HepG2 (cell line): ENCODE measurements at regions not wholly inside any gene's neighbourhood (a gene's known extent, or its start where the extent isn't known, plus 50 kb on each side); places are given as distances from the start of the nearest gene placed in this dataset.
"Not testable (repeated sequence)": the region's sequence is repeated elsewhere in the genome, so short reads cannot be mapped to it uniquely, and the experiment has no call there.

Source experiments
- ATAC-seq: fragments of 200-7000 bp; cut with Tn5 transposase; 3 replicates; pipeline ENCODE4 v1.9.1; 2020; ENCODE audit warnings: mild to moderate bottlenecking, moderate library complexity
- BruUV-seq: library from RNA; stranded (reverse); fragments of 400-500 nt; replicated peaks from 2 replicates; lab custom pipeline; 2021; lab: Mats Ljungman, UMichigan
- CTCF ChIA-PET: fragments of 300-600 bp; formaldehyde crosslinking; extraction: SDS; loops from one replicate; lab custom pipeline; 2021; ENCODE audit warnings: low total read pairs, inconsistent platforms, low intra/inter-chr PET ratio; lab: Yijun Ruan, JAX
- POLR2A ChIA-PET: fragments of 350-600 bp; sonication (Branson Sonifier 250); formaldehyde crosslinking; loops from one replicate; lab custom pipeline; 2020; ENCODE audit warnings: antibody characterized with exemption, inconsistent platforms; lab: Yijun Ruan, JAX
- DNase-seq: peaks from one replicate; pipeline ENCODE4 v3.0.0-alpha.2; 2015; ENCODE audit warnings: low spot score
- FAIRE-seq: peaks from 3 replicates; lab custom pipeline; 2011; peaks lifted over from hg19 to GRCh38; lab: Jason Lieb, UNC
- H2AFZ ChIP-seq: one replicate; pipeline ENCODE4 v1.6.1; 2011; ENCODE audit warnings: low read length, inconsistent platforms
- H3K27ac ChIP-seq: fragments of 300-600 bp; 3 replicates; pipeline ENCODE4 v1.8.0; 2011; ENCODE audit warnings: mixed run types, mild to moderate bottlenecking, mixed read lengths, low read length, inconsistent platforms; ENCODE audit not compliant: insufficient read depth; ENCODE audit errors: extremely low read length
- H3K27me3 ChIP-seq, 2 experiments: fragments of 200-600 bp in 1 of 2; 2 replicates in 1 of 2; 3 replicates in 1 of 2; pipeline versions ENCODE4 v1.6.0 to v1.8.0; 2011; ENCODE audit warnings: low read length in 2 of 2, mild to moderate bottlenecking in 2 of 2, moderate library complexity in 2 of 2, inconsistent platforms in 1 of 2; ENCODE audit not compliant: insufficient read depth in 2 of 2, control insufficient read depth in 1 of 2
- H3K36me3 ChIP-seq, 2 experiments: fragments of 200-600 bp in 1 of 2; replicated peaks in 1 of 2; 2 replicates in 1 of 2; 3 replicates in 1 of 2; pipeline versions ENCODE4 v1.5.1 to v1.8.0; 2011; ENCODE audit warnings: low read length in 2 of 2, inconsistent platforms in 1 of 2; ENCODE audit not compliant: insufficient read depth in 2 of 2, control insufficient read depth in 1 of 2
- H3K4me1 ChIP-seq: 2 replicates; pipeline ENCODE4 v1.5.1; 2012; ENCODE audit warnings: low read length, inconsistent platforms; ENCODE audit not compliant: insufficient read depth
- H3K4me2 ChIP-seq: 2 replicates; pipeline ENCODE4 v1.6.0; 2011; ENCODE audit warnings: low read depth, low read length, inconsistent platforms
- H3K4me3 ChIP-seq, 3 experiments: fragments of 200-600 bp in 1 of 3; sonication (generic), shearing (Covaris generic) in 1 of 3; replicated peaks in 1 of 3; 2 replicates each; pipeline ENCODE4 v1.5.1; 2011 to 2016; ENCODE audit warnings: low read length in 3 of 3, inconsistent platforms in 2 of 3, low read depth in 2 of 3, mild to moderate bottlenecking in 2 of 3, control low read depth in 1 of 3, mixed read lengths in 1 of 3; ENCODE audit not compliant: insufficient read depth in 1 of 3
- H3K79me2 ChIP-seq: one replicate; pipeline ENCODE4 v1.6.1; 2011; ENCODE audit warnings: low read length, inconsistent platforms; ENCODE audit not compliant: insufficient read depth
- H3K9ac ChIP-seq: 2 replicates; pipeline ENCODE4 v1.6.0; 2011; ENCODE audit warnings: mild to moderate bottlenecking, low read depth, low read length, inconsistent platforms; ENCODE audit not compliant: insufficient read depth
- H3K9me3 ChIP-seq: 2 replicates; pipeline ENCODE4 v1.5.1; 2012; ENCODE audit warnings: mild to moderate bottlenecking, low read length
- H4K20me1 ChIP-seq: 2 replicates; pipeline ENCODE4 v1.6.0; 2011; ENCODE audit warnings: inconsistent platforms, mild to moderate bottlenecking, low read length, moderate library complexity; ENCODE audit not compliant: insufficient read depth
- E2F2 ChIP-seq: sonication (generic); formaldehyde crosslinking; IDR thresholded peaks from 2 replicates; pipeline ENCODE4 v1.4.0; 2020; ENCODE audit warnings: missing genetic modification reagents, borderline replicate concordance
- FOXA3 ChIP-seq: IDR thresholded peaks from 2 replicates; pipeline ENCODE4 v1.6.1; 2016; ENCODE audit warnings: missing genetic modification reagents, missing compliant biosample characterization
- GATA4 ChIP-seq: sonication (generic); IDR thresholded peaks from 2 replicates; pipeline ENCODE4 v1.6.1; 2016; ENCODE audit warnings: antibody characterized with exemption, low read depth, borderline replicate concordance
- MAFF ChIP-seq: IDR thresholded peaks from 2 replicates; pipeline ENCODE4 v1.6.1; 2011; ENCODE audit warnings: low read depth, low read length, improper control_type of control experiment
- MYC ChIP-seq: sonication (generic); formaldehyde crosslinking; IDR thresholded peaks from 2 replicates; pipeline ENCODE4 v1.9.0; 2021; ENCODE audit warnings: missing genetic modification reagents, borderline replicate concordance
- NFYC ChIP-seq: IDR thresholded peaks from 2 replicates; pipeline ENCODE4 v1.6.1; 2016; ENCODE audit warnings: missing genetic modification reagents, missing compliant biosample characterization
- PCBP2 ChIP-seq: fragments of 200-400 bp; formaldehyde crosslinking; optimal IDR thresholded peaks from 2 replicates; pipeline ENCODE3; 2018; ENCODE audit warnings: low read length, low read depth; ENCODE audit not compliant: poor library complexity, severe bottlenecking
- RBM39 ChIP-seq: fragments of 200-400 bp; formaldehyde crosslinking; IDR thresholded peaks from one replicate; pipeline ENCODE4 v1.6.1; 2018; ENCODE audit warnings: antibody characterized with exemption, mild to moderate bottlenecking, low read depth, low read length; ENCODE audit not compliant: poor library complexity, severe bottlenecking
- RFX1 ChIP-seq: fragments of 450-650 bp; IDR thresholded peaks from 2 replicates; pipeline ENCODE4 v1.6.1; 2017
- TRIM22 ChIP-seq: fragments of 450-650 bp; IDR thresholded peaks from 2 replicates; pipeline ENCODE4 v1.6.1; 2017
- ZNF18 ChIP-seq: sonication (generic); formaldehyde crosslinking; IDR thresholded peaks from 2 replicates; pipeline ENCODE4 v1.8.0; 2022; ENCODE audit warnings: mild to moderate bottlenecking, missing genetic modification reagents; ENCODE audit not compliant: insufficient replicate concordance
- ZNF383 ChIP-seq: sonication (generic); formaldehyde crosslinking; IDR thresholded peaks from 2 replicates; pipeline ENCODE4 v1.4.0; 2020; ENCODE audit warnings: missing genetic modification reagents, mild to moderate bottlenecking, borderline replicate concordance
- ZNF703 ChIP-seq: sonication (generic); formaldehyde crosslinking; IDR thresholded peaks from 2 replicates; pipeline ENCODE4 v1.5.1; 2020; ENCODE audit warnings: missing genetic modification reagents, mild to moderate bottlenecking, moderate library complexity, borderline replicate concordance
- ZNF747 ChIP-seq: sonication (generic); formaldehyde crosslinking; IDR thresholded peaks from 2 replicates; pipeline ENCODE4 v1.8.1; 2023; ENCODE audit warnings: missing genetic modification reagents, mild to moderate bottlenecking, borderline replicate concordance
- WGBS: methylation state at CpG from one replicate; pipeline ENCODE4 v1.1.6; 2017; ENCODE audit warnings: low lambda C conversion rate; 5-methylcytosine and 5-hydroxymethylcytosine counted together
- in situ Hi-C: cut with HindIII; loops from 2 replicates; pipeline ENCODE4 v1.10.0; 2017; ENCODE audit warnings: low pct_unique_long_range_greater_than_20kb; ENCODE audit not compliant: extremely low pct_ligation_motif_present
- intact Hi-C: fragments of 100-400 bp; cut with micrococcal nuclease; formaldehyde crosslinking; loops from one replicate; pipeline ENCODE4 v1.10.0; 2022; ENCODE audit not compliant: unreplicated experiment

GRCh38 chr10:130354976-130355795 lies 219.0 kb downstream of the GLRX3 start:
- BruUV-seq = no TSS peak
- no peak for DNase-seq
- intact Hi-C loops = no loop called here
- H3K27me3 ChIP-seq = peaks cover 0 to 4% of the 10 kb centered on the region in 2 experiments; a peak in 1 of 5 replicates
- no peaks in the 10 kb centered on the region for H3K79me2 ChIP-seq
- no peak overlapping the region for H3K27ac ChIP-seq
- CTCF ChIA-PET = no interaction called here
- H3K36me3 ChIP-seq = no peaks in the 10 kb centered on the region
- H2AFZ ChIP-seq = no peak overlapping the region
- no peaks in the 10 kb centered on the region for H4K20me1 ChIP-seq
- no peak overlapping the region for H3K4me3 ChIP-seq
- no peak for ATAC-seq
- no peak overlapping the region for H3K9ac ChIP-seq
- no peaks in the 10 kb centered on the region for H3K4me1 ChIP-seq
- no peak for TF ChIP-seq RBM39
- TF ChIP-seq ZNF18 (CRISPR knock-in tag) = no peak
- TF ChIP-seq ZNF383 (CRISPR knock-in tag) = no peak
- TF ChIP-seq MAFF = no peak
- no peak for TF ChIP-seq PCBP2
- TF ChIP-seq MYC (CRISPR knock-in tag) = no peak
- no peak for TF ChIP-seq TRIM22
- TF ChIP-seq E2F2 (CRISPR knock-in tag) = no peak
- TF ChIP-seq GATA4 = no peak
- TF ChIP-seq NFYC = no peak
- TF ChIP-seq ZNF747 = no peak
- TF ChIP-seq ZNF703 (CRISPR knock-in tag) = no peak
- no peak for TF ChIP-seq FOXA3 (CRISPR knock-in tag)
- TF ChIP-seq RFX1 = no peak
- WGBS = 13% methylated on average over 13 of the region's 20 CpGs
- H3K9me3 ChIP-seq = no peaks in the 10 kb centered on the region
- no peak for FAIRE-seq
- in situ Hi-C loops = no loop called here
- POLR2A ChIA-PET = no interaction called here
- no peak overlapping the region for H3K4me2 ChIP-seq

GRCh38 chr10:130356429-130356828 lies 220.2 kb downstream of the GLRX3 start:
- CTCF ChIA-PET, POLR2A ChIA-PET, ATAC-seq, H3K9ac ChIP-seq, H3K27ac ChIP-seq, H3K79me2 ChIP-seq, H3K27me3 ChIP-seq, BruUV-seq, intact Hi-C loops, in situ Hi-C loops, FAIRE-seq, H3K9me3 ChIP-seq, H3K36me3 ChIP-seq, DNase-seq, H2AFZ ChIP-seq, H3K4me3 ChIP-seq, H4K20me1 ChIP-seq, H3K4me2 ChIP-seq, H3K4me1 ChIP-seq: not testable (repeated sequence)
- 39% methylated on average over 23 of the region's 23 CpGs for WGBS
